ENCODE measurements at regions not wholly inside any gene's neighbourhood (a gene's known extent, or its start where the extent isn't known, plus 50 kb on each side); places are given as distances from the start of the nearest gene placed in this dataset.

GRCh38 chr11:70628855-70629844 lies 230.8 kb downstream of the CTTN start:
- Mint-ChIP-seq H3K4me1 (peaks cover 0 to 4% of the 10 kb centered on the region in 2 donors), H3K4me3 (no peak overlapping the region), H3K36me3 (no peaks in the 10 kb centered on the region), H3K9me3 (no peaks in the 10 kb centered on the region), H3K27ac (no peak overlapping the region), H3K27me3 (ENCODE audit: low read depth in 2 of 2) (no peaks in the 10 kb centered on the region)
- TF ChIP-seq, protein P1, sequence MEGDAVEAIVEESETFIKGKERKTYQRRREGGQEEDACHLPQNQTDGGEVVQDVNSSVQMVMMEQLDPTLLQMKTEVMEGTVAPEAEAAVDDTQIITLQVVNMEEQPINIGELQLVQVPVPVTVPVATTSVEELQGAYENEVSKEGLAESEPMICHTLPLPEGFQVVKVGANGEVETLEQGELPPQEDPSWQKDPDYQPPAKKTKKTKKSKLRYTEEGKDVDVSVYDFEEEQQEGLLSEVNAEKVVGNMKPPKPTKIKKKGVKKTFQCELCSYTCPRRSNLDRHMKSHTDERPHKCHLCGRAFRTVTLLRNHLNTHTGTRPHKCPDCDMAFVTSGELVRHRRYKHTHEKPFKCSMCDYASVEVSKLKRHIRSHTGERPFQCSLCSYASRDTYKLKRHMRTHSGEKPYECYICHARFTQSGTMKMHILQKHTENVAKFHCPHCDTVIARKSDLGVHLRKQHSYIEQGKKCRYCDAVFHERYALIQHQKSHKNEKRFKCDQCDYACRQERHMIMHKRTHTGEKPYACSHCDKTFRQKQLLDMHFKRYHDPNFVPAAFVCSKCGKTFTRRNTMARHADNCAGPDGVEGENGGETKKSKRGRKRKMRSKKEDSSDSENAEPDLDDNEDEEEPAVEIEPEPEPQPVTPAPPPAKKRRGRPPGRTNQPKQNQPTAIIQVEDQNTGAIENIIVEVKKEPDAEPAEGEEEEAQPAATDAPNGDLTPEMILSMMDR (IDR thresholded peaks at IDR 0.05): no peak
- H3K27ac ChIP-seq (ENCODE audit: low read length): no peak overlapping the region
- no peaks in the 10 kb centered on the region for H3K9me3 ChIP-seq (ENCODE audit: control insufficient read depth, insufficient read depth, low read length)
- intact Hi-C loops (cut with micrococcal nuclease): no loop called here
- no peaks in the 10 kb centered on the region for H3K4me1 ChIP-seq (ENCODE audit: control insufficient read depth, insufficient read depth, low read length)
- ATAC-seq (no peak), DNase-seq (no peak)
- no peak overlapping the region for H3K4me3 ChIP-seq (ENCODE audit: low read length)
- no peaks in the 10 kb centered on the region for H3K36me3 ChIP-seq (ENCODE audit: control insufficient read depth, insufficient read depth, low read length)
- H3K27me3 ChIP-seq (ENCODE audit: control insufficient read depth, insufficient read depth, low read length): no peaks in the 10 kb centered on the region
- 58% methylated on average over 29 of the region's 30 CpGs for WGBS (ENCODE audit: insufficient coverage)

- H3K27ac Mint-ChIP-seq: no peak overlapping the region
- H3K36me3 Mint-ChIP-seq: no peaks in the 10 kb centered on the region
- intact Hi-C loops (cut with micrococcal nuclease): no loop called here
- H3K9me3 ChIP-seq (ENCODE audit: control insufficient read depth, insufficient read depth, low read length): no peaks in the 10 kb centered on the region
- H3K27me3 Mint-ChIP-seq (ENCODE audit: low read depth in 2 of 2): no peaks in the 10 kb centered on the region
- H3K9me3 Mint-ChIP-seq: no peaks in the 10 kb centered on the region
- H3K4me1 Mint-ChIP-seq: peaks cover 0 to 4% of the 10 kb centered on the region in 2 donors
- H3K4me3 ChIP-seq (ENCODE audit: low read length): no peak overlapping the region
- TF ChIP-seq, protein P1 (IDR thresholded peaks at IDR 0.05): no peak
- WGBS (ENCODE audit: insufficient coverage): 89% methylated on average over 9 of the region's 9 CpGs
- H3K36me3 ChIP-seq (ENCODE audit: control insufficient read depth, insufficient read depth, low read length): no peaks in the 10 kb centered on the region
- ATAC-seq: no peak
- no peaks in the 10 kb centered on the region for H3K27me3 ChIP-seq (ENCODE audit: control insufficient read depth, insufficient read depth, low read length)
- H3K27ac ChIP-seq (ENCODE audit: low read length): no peak overlapping the region
- DNase-seq: no peak
- no peaks in the 10 kb centered on the region for H3K4me1 ChIP-seq (ENCODE audit: control insufficient read depth, insufficient read depth, low read length)
- H3K4me3 Mint-ChIP-seq: no peak overlapping the region
These were observed 231.7 kb downstream of the CTTN start for GRCh38 chr11:70630068-70630467.

DNA sequence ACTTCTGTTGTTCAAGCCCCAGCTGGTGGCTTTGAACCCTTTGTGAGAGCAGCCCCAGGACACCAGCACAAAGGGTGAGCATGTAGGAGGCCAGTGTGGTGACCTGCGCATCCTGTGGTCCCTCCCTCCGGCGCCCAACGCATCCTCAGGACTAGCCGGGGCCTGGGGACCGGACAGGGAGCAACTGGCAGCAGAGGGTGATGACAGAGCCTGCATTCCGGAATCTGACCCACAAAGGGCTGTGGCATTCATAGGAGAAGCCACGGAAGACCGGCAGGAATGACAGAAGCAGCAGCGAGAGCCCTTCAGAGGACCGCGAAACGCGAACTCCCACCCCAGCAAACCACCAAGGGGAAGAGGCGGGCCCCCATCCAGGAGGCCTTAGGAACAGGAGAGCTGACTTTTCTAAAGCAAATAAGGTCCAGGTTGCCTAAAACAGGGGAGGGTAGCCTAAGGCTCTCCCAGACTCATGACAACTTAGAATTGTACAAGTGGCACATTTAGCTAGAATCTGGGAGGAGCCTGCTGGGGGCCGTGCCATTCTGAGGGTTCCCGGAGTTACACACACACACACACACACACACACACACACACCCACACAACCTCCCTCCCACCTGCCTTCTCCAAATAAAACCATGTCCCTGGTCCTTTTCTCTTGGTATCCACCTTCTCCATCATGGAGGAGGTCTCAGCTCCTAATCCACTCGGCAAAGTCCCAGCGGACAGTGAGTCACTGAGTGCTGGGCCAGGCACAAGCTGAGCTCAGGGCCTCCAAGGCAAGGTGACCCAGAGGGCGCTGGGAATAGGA lies 232.7 kb downstream of the CTTN start:
- no peaks in the 10 kb centered on the region for H3K27me3 Mint-ChIP-seq (ENCODE audit: low read depth in 2 of 2)
- 91% methylated on average over 19 of the region's 20 CpGs for WGBS (ENCODE audit: insufficient coverage)
- DNase-seq (no peak), ATAC-seq (no peak)
- TF ChIP-seq, protein P1 (IDR thresholded peaks at IDR 0.05): no peak
- Histone ChIP-seq H3K36me3 (ENCODE audit: control insufficient read depth, insufficient read depth, low read length) (no peaks in the 10 kb centered on the region), H3K27me3 (ENCODE audit: control insufficient read depth, insufficient read depth, low read length) (no peaks in the 10 kb centered on the region), H3K9me3 (ENCODE audit: control insufficient read depth, insufficient read depth, low read length) (no peaks in the 10 kb centered on the region), H3K4me3 (ENCODE audit: low read length) (no peak overlapping the region), H3K4me1 (ENCODE audit: control insufficient read depth, insufficient read depth, low read length) (no peaks in the 10 kb centered on the region), H3K27ac (ENCODE audit: low read length) (no peak overlapping the region)
- H3K9me3 Mint-ChIP-seq: no peaks in the 10 kb centered on the region
- intact Hi-C loops (cut with micrococcal nuclease): no loop called here
- no peak overlapping the region for H3K4me3 Mint-ChIP-seq
- peaks cover 0 to 4% of the 10 kb centered on the region in 2 donors for H3K4me1 Mint-ChIP-seq
- H3K27ac Mint-ChIP-seq: no peak overlapping the region
- no peaks in the 10 kb centered on the region for H3K36me3 Mint-ChIP-seq
